Stimulated activated CD4-positive, alpha-beta T cell treated with anti-CD3 and anti-CD28 coated beads, Interleukin-2, amount 100 ng/mL, for 4 hours (primary cell): ENCODE measurements at regions not wholly inside any gene's neighbourhood (a gene's known extent, or its start where the extent isn't known, plus 50 kb on each side); places are given as distances from the start of the nearest gene placed in this dataset.

Source experiments
- DNase-seq: peaks from one replicate; pipeline ENCODE4 v3.0.0-alpha.2; 2020; ENCODE audit warnings: low read depth

DNA sequence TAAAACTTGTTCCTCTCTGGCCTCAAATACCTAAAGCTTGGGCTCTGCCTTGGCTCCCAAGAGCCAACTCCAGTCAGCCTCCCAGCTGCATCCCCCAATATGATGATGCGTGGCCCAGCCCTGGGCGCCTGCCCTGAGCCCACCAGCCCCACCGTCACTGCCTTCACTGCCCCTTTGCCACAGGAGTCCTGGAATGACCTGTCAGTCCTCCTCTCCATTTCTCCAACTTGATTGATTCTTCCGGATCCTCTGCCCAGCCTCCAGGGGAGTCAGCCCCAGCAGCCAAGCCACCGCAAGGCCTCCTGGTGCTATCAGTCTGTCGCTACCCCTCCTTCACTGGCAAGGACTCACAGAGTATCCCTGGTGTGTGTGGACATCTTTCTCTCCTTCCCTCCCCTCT lies 96.7 kb upstream of the PMEPA1 start:
- no peak for DNase-seq

GRCh38 chr20:57805747-57806146 lies 95.9 kb upstream of the PMEPA1 start:
- no peak for DNase-seq

GRCh38 chr20:57804470-57805250 lies 94.8 kb upstream of the PMEPA1 start:
- no peak for DNase-seq

- DNase-seq, result no peak
These were observed 93.7 kb upstream of the PMEPA1 start for GRCh38 chr20:57803508-57804005.

DNA sequence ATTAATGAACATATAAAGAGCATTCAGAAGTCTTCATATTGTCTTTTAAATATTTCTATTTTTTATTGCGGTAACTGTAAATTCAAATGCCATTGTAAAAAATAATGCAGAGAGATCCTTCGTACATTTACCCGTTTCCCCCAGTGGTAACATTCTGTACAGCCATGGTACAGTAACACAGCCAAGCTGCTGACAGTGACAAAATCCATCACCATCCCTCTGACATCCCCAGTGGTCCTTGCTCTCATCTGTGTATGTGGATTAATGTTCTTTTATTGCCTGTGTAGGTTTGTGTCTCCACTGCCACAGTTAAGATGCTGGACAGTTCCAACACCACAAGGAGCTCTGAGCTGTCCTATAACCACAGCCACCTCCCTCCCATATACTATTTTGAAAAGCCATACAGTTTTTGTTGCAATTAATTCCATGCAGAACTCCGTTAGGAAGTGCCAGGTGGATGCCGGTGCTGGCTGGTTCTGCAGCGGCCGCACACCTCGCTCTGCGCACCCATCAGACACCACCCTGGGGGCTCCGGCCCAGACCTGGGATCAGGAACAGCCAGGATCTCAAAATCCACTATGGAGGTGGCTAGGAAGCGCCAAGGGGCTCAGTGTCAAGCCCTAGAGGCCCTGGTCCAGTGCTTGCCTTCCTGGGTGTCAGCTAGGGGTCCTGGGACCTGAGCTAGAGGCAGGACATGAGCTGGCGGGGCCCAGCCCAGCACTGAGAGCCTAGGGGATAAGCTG lies 93.1 kb upstream of the PMEPA1 start:
- DNase-seq, result no peak

DNA sequence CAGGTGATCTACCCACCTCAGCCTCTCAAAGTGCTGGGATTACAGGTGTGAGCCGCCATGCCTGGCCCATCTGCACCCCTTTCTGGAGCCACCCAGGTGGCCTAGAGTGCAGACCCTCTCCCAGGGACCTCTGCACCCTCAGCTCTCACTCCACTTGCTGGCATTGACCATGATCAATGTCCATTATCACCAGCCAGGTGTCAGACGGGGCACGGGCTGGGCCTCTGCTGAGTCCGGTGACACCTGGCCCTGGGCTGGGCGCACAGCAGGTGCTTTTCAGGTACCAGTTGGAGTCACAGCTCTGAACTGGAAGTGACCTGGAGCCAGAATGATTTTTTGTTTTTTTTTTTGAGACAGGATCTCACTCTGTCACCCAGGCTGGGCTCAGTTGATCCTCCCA lies 91.8 kb upstream of the PMEPA1 start:
- DNase-seq, result no peak

DNA sequence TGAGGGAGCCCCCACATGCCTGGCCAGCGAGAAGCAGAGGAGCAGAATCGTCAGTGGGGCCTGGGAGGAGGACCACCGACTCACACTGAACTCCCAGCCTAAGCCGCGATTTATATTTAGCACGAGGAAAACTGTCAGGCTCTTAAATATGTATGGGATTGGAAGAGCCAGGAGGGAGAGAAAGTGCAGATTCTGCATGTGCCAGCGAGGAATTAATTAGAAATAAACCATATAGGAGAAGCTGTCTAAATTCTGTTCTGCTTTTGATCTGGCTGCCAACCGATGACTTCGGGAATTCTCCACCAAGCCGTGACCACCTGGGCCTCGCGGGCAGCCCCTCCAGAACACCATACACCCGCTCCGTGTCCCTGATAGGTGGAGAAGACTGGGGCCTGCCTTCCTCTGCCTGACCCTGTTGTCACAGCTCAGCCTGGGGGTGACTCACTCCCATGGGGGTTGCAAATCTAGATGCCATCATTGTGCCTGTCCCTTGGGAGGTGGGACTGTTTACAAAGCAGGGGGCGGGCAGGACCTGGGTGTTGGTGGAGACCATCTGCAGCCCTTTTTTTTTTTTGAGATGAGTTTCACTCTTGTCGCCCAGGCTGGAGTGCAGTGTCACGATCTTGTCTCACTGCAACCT lies 91.1 kb upstream of the PMEPA1 start:
- no peak for DNase-seq

GRCh38 chr20:57797401-57797800 lies 87.6 kb upstream of the PMEPA1 start:
- no peak for DNase-seq

DNA sequence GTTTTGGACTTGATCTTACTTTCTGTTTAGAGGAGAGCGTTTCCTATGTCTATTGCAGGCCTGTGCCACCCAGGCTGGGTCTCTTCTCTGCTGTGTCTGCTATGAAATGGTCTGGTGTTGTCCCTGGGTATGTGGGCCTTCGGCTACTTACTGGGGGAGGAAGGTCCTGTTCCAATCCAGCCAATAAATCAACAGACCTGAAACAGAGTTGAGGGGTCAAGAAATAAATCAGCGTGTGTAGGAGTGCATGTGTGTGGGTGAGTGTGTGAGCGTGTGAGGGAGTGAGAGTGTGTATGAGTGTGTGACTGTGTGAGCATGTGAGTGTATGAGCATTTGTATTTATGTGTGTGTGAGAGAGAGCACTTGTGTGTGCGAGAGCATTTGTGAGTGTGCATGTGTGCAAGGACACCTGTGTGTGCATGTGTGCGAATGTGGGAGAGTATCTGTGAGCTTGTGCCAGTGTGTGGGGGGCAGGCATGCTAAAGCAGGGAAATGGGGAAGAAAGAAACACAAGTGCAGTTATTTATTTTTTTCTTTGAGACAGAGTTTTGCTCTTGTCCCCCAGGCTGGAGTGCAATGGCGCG lies 86.3 kb upstream of the PMEPA1 start:
- no peak for DNase-seq

DNA sequence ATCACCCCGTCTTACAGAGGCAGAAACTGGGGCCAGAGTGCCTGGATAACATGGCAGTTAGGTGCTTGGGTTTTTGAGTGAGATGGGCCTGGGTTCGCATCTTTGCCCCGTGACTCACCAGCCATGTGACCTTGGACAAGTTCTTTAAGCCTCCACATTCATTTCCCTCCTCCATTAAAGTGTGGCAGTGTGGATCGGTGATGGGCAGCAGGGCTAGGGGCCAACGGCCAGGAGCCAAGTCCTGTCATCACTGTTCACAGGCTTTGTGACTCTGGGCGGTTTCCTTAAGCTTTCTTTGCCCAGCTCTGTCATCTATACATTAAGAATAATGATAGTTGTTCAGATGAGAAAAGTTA lies 85.5 kb upstream of the PMEPA1 start:
- no peak for DNase-seq

DNA sequence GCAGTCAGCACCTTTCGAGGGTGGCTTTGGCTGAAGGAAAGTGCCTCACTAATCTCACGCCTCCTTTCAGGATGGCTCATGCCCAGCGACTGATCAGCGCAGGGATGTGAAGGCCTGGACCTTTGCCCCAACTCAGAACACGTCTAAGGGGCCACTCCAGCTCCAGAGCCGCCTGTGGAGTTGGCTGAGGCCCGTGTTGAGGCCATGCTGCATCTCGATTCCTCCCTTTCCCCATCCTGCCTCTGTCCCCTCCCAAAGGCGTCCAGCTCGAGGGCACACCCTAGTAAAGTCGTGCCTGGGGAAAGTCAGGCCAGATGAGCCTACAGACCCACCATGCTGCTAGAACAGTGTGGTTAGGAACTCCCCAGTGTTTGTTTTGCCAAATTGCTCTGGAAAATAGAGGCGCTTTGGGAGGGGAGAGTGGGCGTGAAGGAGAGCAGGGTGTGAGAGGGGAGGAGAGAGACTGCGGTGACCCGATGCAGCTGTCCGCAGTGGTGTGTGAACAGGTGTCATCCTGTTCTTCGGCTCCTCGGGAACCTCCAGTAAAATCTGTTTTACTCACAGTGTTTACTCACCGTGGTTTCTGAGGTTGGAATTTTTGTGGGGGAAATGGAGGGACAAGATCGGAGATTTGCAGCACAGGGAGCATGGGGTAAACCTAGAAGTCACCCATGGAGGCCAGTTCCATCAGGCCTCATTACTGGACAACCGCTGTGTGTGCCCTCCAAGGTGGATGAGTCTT lies 85.0 kb upstream of the PMEPA1 start:
- no peak for DNase-seq

DNA sequence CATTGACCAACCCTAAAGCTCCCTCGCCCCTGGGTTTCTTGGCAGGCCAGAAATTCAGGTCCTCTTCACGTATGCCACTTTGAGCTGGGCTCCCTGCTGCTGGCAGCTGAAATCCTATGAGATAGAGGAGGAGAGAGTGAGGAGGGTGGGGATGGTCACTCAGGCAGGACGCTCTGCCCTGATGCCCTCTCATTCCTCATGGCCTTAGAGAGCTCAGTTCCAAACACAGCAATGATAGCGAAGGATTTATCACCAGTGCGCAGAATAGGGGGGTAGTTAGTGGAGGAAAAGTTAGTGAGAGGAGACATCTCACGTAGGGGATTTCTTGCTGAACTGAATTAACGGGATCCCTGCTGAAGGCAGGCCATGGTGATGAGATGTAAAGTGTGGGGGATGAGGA lies 84.2 kb upstream of the PMEPA1 start:
- no peak for DNase-seq

- no peak for DNase-seq
These were observed 83.6 kb upstream of the PMEPA1 start for GRCh38 chr20:57793421-57793820.

GRCh38 chr20:57792386-57793080 lies 82.7 kb upstream of the PMEPA1 start:
- DNase-seq, result no peak

DNA sequence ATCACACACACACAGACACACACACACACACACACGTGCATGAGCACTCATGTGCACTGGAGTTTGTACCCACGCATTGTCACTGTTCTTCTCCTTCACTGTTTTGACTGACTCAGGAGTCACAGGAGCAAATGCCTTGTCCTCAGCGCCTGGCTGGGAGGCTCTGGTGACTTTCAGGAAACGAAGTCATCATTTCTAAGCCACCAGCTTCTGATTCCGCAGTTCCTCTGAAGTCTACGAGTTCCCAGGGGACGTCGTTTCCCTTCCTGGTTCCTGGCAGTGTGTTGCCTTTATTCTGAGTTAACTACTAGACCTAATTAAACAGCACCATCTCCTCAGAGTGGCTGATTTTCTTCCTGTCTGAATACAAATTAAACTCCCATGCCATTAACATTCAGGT lies 82.2 kb upstream of the PMEPA1 start:
- DNase-seq, result no peak

DNA sequence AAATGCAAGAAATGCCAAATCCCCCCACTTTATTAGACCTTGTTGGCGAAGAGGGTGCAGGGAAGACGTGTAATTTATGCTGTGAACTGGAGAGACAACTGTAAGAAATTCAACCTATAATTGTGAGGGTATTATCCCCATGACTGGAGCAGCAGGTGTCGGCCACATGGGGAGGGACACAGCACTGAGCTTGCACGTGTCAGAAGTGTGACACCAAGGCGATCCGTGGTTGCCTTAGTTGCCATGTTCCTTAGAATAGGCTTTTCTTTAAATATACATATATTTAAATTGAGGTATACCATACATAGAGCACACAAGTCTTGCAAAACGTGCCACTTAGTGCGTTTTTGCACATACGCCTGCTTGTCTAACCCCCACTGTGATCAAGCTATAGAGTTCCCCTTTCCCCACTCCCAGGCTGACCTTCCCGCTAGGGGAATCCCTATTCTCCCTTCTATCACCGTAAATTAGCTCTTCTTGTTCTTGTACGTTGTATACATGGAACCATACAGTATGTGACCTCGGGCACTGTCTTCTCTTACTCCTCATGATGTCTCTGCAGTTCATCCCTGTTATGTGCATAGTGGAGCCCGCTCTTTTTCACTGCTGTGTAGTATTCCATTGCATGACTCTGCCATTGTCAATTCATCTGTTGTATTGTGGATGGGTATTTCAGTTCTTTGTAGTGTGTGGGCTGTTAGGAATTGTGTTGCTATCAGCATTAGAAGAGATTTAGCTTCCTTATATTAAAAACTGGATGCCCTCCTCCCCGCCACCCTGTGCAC lies 81.6 kb upstream of the PMEPA1 start:
- DNase-seq, result no peak

- no peak for DNase-seq
These were observed 80.4 kb upstream of the PMEPA1 start for GRCh38 chr20:57790176-57790575.

GRCh38 chr20:57788936-57789613 lies 79.3 kb upstream of the PMEPA1 start:
- no peak for DNase-seq

- no peak for DNase-seq
These were observed 78.4 kb upstream of the PMEPA1 start for GRCh38 chr20:57787990-57788781.
